HEK293T (cell line): ENCODE measurements at regions not wholly inside any gene's neighbourhood (a gene's known extent, or its start where the extent isn't known, plus 50 kb on each side); places are given as distances from the start of the nearest gene placed in this dataset.

Experiments
- ELF4 ChIP-seq: fragments of 450-650 bp; IDR thresholded peaks from 2 replicates; pipeline ENCODE4 v1.6.1; 2017; ENCODE audit warnings: antibody characterized with exemption
- FOXM1 ChIP-seq: fragments of 450-650 bp; IDR thresholded peaks from 2 replicates; pipeline ENCODE4 v1.6.1; 2017; ENCODE audit warnings: mild to moderate bottlenecking, borderline replicate concordance
- SP1 ChIP-seq: fragments of 450-650 bp; IDR thresholded peaks from 2 replicates; pipeline ENCODE4 v1.6.1; 2017

GRCh38 chr2:225773148-225773547, 373.6 kb downstream of the NYAP2 start:
- no peak for TF ChIP-seq SP1
- no peak for TF ChIP-seq FOXM1
- TF ChIP-seq ELF4, result no peak
